Stimulated activated CD8-positive, alpha-beta memory T cell treated with anti-CD3 and anti-CD28 coated beads, Interleukin-4, amount 100 ng/mL, for 48 hours (primary cell): ENCODE measurements at regions not wholly inside any gene's neighbourhood (a gene's known extent, or its start where the extent isn't known, plus 50 kb on each side); places are given as distances from the start of the nearest gene placed in this dataset.

Source experiments
- DNase-seq: peaks from one replicate; pipeline ENCODE4 v3.0.0-alpha.2; 2020

DNA sequence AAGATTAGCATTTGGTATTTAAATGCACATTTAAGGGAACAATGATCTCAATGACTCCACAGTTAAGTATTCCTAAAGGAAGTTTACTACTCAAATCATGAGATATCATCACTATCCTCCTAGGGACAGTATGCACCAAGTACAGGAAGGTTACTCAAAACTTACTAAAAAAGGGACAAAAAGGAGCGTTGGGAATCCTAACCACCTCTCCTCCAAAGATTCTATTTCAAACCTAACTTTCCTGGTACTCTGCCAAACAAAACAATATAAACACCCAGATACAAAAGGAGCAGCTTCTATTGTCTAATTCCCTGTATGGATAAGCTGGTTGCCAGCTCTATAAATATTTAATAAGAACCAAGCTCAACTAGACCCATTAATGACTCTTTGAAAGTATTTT lies 377.7 kb downstream of the NUAK1 start:
- no peak for DNase-seq

- DNase-seq = no peak
Measured at GRCh38 chr12:105764216-105764835, 374.4 kb downstream of the NUAK1 start.

- no peak for DNase-seq
Measured at GRCh38 chr12:105765053-105766014, 373.4 kb downstream of the NUAK1 start.

GRCh38 chr12:105766029-105766428 lies 372.7 kb downstream of the NUAK1 start:
- DNase-seq = no peak

DNA sequence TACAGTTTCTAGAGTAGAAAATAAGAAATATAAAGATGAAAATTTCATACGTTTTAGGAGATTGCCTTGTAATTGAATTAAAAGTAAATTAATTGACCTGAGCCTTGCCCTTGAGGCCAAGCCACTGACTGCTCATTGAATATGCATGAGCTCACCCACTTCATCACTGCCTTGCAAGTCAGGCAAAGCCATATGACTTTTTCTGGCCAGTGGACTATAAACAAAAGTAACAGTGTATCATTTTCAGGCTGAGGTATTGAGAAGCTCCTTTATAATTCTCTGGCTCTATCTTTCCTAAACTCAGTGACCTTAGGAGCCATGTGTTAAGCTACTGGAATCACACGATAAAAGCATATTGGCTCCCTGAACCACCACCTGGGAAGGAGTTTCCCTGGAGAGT lies 369.3 kb downstream of the NUAK1 start:
- DNase-seq = no peak

DNA sequence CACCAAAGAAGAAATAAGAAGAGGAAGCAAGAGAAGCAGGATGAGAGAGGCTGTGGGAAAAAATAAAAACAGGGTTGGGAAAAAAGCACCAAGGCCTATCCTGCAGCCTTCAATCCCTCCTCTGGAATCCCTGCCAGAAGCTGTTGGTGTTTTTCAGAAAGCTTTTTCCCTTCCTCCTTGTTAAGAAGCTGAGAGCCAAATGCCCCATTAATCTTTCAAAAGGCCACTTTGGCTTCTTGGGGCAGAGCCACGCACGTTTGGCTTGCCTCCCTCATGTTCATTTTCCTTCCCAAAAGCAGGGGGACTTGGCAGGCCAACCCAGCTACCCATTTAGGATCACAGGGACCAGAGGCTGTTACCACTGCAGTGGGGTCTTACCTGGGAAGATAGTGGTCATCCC lies 365.3 kb downstream of the NUAK1 start:
- no peak for DNase-seq

- no peak for DNase-seq
Measured at GRCh38 chr12:105774037-105774436, 364.7 kb downstream of the NUAK1 start.

- DNase-seq = no peak
Measured at GRCh38 chr12:105775343-105775742, 363.4 kb downstream of the NUAK1 start.

- DNase-seq = no peak
Measured at GRCh38 chr12:105783983-105784947, 354.5 kb downstream of the NUAK1 start.

DNA sequence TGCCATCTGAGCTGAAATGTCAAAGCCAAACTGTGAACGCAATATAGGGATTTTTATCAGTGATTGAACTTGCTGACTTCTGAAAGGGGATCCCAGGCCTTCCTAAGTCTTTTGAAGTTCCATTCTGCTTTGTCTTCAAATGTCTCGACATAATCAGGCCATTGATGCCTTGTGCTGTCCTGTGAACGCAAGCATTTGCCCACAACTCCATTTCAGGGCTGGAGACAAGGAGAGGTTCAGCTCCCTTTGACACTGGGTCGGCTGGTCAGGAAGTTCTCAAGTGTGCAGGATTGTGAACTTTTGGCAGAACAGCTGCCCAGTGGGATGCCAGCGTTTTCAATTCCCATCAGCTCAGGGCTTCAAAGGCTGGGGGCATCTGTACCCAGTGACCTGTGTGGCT lies 345.3 kb downstream of the NUAK1 start:
- DNase-seq = no peak

- DNase-seq = no peak
Measured at GRCh38 chr12:105798256-105798845, 340.4 kb downstream of the NUAK1 start.

DNA sequence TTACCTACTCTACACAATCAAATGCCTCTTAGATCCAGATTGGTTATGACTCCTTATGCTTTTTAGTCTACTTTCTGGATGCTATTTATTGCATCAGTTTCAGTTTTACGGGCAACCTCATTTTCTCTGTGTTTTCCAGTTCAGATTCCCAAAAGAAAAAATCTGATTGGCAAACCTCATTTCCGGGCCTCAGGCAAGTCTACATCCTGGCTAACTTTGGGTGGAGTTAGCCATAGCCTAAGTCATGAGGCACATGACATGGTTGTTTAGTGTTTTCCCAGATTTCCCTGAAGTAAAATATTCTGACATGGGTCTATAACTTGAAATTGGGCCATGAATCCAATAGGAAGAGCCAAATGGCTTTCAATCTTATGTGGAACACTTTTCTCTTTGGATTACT lies 339.7 kb downstream of the NUAK1 start:
- no peak for DNase-seq

GRCh38 chr12:105801351-105801750 lies 337.4 kb downstream of the NUAK1 start:
- no peak for DNase-seq

- DNase-seq = no peak
Measured at GRCh38 chr12:105803292-105803691, 335.5 kb downstream of the NUAK1 start.

DNA sequence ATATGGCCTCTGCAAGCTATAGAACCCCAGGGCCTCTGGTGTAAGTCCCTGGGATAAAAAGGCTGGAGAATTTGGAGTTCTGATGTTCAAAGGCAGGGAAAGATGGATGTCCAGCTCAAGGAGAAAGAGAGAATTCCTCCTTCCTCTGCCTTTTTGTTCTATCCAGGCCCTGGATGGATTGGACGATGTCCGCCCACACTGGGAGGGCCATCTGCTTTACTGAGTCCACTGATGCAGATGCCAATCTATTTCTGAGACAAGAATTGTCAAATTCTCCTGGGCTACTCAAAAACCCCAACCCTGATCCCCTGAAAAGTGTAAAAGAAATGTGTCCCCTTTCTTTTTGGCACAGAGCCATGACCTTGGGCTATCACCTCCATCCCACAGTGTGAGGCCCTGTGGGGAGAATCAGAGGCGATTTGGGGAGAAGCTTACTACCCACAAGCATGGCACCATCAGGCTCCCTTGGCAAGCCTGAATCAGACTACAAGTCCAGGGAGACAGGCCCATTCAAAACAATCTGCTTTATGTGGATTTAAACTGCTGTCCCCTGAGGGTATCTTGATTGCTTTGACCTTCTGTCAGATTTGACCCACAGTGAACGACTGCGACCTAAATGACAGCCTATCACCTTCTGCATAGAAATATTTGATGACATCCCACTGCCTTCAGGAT lies 334.0 kb downstream of the NUAK1 start:
- DNase-seq = no peak

DNA sequence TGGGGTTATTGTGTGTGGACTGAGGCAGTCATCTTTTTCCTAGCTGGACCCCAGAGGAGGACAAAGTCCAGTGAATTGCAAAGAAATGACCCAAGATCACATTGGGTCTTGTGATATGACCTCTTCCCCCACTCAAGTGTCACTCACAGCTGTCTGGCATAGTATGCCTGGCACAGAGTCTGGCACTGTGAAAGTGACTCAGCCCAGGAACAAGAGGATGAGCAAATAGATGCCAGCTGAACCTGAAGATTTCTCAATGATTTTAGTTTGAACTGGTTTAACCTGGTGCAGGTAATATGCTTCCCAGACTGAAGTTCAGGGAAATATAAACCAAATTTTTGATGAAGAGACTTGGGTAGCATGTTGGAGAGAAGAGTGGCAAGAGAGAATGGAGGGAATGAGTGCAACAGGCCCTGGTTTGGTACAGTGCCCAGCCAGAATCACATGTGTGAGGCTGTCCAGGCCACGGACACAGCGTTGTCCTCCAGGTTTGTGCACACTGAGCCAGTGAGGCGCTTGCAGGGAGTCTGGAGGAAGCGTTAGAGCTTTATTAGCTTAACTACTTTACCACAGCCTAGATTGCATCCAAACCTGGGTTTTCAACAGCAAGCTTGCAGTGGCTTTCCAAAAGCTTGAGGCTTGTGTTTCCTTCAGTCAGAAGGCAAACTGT lies 332.9 kb downstream of the NUAK1 start:
- DNase-seq = no peak

DNA sequence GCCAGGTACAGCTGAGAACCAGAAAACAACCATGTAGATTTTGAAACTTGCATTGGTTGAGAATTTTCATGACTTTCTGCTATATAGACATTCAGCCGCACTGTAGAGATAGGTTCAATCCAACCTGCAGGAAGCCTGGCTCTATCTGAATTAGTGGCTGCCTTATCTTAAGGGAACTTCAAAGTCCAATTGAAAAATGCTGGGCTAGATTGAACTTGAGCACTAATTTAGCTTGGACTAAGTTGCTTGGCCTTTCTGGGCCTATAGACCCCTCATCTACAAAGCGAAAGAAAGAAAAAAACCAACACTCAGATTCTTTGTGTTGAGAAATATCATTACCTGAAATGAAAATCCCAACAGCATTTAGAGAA lies 332.4 kb downstream of the NUAK1 start:
- DNase-seq = no peak

DNA sequence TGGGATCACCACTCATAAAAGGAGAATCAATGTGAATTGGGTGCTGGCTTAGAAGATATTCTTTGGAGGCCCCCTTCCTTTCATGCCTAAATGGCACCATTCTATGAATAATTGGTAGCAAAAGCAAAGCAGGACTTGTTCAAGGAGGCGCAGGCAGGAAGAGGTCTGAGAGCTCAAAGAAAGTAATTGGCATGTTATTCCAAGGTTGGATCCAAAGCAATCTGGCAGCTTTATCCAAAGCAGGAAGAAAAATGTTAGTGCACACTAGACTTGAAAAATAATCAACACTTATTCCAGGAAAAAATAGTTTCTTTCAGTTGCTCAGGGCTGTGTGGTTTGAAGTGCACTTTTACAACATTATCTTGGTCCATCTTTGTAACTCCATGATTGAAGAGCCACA lies 326.4 kb downstream of the NUAK1 start:
- no peak for DNase-seq

GRCh38 chr12:105813201-105813600 lies 325.6 kb downstream of the NUAK1 start:
- DNase-seq = no peak

DNA sequence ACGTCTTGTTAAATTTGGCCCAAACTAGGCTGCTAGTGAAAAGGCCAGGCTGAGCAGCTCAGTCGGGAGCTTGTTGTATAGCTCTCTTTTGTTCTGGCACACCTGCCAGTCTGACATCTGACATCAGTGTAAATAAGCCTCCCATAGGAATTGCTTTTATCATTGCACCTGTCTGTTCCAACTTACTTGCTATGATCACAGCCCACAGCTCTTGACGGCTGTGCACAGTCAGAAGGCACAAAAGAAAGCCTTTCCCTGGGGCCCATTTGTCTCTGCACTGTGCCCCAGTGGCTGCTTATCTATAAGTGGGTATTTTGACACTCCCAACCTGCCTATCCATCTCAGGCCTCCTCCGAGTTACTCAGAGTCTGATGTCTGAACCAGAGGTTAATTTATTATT lies 324.5 kb downstream of the NUAK1 start:
- no peak for DNase-seq

DNA sequence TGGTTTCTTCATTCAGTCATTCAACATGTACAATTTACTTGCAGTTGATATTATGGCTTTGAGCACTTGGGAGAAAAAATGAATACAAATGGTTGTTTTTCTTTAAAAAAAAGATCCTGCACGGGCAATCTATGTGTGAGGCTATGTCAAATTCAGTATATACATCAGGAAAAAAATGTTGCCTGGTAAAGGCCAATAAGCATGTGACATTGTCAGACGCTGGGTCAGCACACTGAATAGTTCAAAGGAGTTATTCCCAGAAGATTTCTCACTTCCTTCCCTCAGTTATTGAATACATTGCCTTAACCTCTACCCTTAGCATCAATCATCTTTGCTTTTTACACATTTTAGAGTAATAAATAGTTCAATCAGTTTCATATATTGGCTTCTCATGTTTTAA lies 319.2 kb downstream of the NUAK1 start:
- no peak for DNase-seq
